NCI-H187 (cell line): ENCODE measurements at regions not wholly inside any gene's neighbourhood (a gene's known extent, or its start where the extent isn't known, plus 50 kb on each side); places are given as distances from the start of the nearest gene placed in this dataset.

Source experiments
- DNase-seq, 2 experiments: peaks; one replicate each; lab custom pipeline; 2025; lab: John Stamatoyannopoulos, UW

DNA sequence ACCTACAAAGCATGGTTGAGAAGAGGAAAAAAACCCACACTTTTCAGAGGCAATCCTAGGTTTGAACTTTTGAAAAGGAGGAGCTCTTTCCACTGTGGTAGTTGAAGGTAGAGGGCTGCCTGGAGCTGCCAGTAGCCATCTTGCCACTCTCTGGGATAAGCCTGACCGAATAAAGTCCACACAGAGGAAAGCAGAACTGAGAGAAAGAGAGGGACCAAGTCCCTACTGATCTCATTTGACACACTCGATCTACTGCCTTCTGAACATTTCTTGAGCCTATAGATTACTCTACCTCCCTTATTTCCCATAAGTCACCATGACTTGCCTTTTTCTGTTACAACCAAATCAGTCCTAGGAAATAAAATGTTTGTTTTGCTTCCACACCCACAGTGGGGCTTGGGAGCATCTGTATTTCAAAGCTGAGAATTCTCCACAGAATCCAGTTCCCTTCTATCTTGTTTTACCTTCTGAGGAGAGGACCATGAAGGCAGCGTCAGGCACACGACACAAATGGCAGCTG, 147.0 kb upstream of the PTPRK start:
- DNase-seq, result no peak

GRCh38 chr6:128666405-128666804, 146.0 kb upstream of the PTPRK start:
- no peak for DNase-seq

DNA sequence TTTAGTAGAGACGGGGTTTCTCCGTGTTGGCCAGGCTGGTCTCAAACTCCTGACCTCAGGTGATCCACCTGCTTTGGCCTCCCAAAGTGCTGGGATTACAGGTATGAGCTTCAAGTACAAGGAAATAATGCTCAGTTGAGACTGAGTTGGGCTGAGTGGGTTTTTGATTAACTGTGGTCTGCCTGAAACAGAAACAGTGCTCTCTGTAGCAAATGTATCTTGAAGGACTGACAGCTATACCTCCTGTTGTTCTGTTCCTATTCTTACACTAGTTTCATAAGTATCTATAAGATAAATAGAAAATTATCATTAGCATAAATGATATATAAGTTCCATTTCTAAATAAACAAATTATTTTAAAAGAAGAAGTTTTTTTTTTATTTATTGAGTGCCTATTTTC, 142.8 kb upstream of the PTPRK start:
- DNase-seq, result no peak

DNA sequence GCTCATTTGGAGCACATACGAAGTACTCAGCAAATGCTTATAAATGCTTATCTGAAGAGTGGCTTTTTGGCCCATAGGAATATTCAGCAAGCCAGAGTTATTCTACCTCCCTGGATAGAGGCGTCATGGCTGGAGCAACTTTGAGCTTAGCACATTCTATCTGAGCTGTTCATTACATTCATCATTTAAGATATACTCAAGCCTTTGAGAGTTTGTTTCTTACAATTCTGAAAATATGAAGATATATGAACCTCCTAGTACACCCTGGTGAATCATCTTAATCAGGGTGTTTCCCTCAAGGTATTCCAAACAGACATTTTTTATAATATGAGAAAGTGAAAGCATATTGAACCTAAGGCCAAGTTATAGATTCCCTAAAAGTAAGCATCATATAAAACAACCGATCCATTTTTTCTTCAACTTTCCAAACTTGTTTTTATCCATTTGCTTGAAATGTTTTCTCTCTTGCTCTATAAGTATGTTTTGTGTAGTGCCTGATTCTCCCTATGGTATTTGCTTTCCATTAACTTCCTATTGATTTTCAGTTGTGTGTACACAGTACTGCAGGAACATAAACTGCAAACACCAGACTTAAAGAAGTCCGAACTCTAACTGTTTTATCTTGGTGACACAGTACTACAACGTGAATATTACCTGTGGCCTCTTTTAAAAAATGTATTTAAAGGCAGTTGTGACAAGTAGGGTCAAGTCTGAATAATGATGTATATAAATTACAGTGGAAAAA, 139.7 kb upstream of the PTPRK start:
- no peak for DNase-seq

DNA sequence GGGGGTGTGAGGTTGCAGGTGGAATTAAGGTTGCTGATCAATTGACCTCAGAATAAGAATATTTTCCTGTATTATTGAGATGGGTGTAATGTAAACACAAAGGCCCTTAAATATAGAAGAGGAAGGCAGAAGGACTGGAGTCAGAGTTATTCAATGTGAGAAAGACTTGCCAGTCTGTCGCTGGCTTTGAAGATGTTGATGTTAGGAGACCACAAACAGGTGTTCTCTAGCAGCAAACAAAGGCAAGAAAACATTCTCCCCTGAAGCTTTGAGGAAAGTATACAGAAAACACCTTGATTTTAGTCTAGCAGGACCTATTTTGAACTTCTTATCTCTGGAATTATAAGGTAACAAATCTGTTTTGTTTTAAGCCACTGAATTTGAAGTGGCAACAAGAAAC, 138.9 kb upstream of the PTPRK start:
- DNase-seq, result no peak

- no peak for DNase-seq
Observed at GRCh38 chr6:128657181-128657580, 136.8 kb upstream of the PTPRK start.

- no peak for DNase-seq
Observed at GRCh38 chr6:128655978-128656498, 135.6 kb upstream of the PTPRK start.

DNA sequence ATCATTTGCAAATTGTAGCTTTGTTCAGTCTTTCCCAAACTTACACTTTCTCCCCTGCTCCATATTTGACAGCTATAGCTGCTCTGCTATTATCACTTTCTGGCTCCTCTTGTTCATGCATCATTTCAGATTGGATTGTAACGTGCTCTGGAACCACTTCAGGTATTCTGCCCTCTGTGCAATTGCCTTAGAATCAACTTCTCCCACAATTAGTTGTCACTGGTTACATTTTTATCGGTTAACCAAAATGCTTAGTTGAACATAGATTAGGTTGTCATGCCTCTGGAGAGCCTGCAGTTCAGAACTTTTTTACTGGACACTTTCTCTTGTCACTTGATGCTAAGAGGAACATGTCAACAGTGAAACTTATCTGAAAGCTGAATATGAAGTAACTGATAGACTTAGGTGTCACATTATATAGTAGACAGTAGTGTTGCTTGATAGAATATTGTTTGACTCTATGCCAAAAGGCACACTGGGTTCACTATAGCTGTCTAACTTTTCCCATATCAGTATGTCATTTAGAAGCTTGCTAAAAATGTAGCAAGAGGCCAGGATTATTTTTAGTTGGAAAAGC, 127.7 kb upstream of the PTPRK start:
- DNase-seq, result peak; percentile 6 to 17

GRCh38 chr6:128642132-128642531, 121.7 kb upstream of the PTPRK start:
- no peak for DNase-seq

DNA sequence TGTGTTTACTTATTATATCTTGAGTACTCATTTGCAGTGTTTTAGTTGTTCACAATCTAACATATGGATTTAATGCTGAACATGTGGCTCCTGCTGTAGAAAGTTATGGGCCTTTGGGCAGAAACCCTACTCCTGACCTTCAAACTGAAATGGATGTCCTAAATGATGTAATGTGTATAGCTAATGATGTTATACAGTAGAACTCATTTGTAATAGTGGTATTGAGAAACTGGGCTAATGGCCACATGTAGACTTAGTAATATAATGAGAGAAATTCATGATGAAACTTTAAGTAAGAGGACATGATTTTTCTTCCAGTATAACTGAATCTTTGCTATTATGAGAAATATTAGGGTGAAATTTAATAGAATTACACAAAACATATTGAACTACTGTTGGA, 121.3 kb upstream of the PTPRK start:
- no peak for DNase-seq

DNA sequence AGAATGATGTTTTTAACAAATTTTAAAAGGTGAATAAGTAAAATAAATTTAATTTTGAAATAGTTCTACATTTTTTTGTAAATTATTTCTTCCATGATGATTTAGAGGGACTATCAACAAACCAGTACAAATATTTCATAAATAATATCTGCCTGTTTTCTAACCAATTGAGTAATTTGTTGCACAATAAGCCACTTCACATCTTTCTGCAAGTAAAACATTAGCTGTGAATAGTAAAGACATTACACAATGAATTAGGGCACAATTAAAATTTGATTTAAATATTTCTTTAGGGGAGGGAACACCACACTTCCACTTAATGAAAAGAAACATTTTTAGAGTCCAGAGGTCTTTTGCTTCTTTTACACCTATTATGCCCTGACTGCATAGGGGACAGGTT, 118.4 kb upstream of the PTPRK start:
- no peak for DNase-seq

DNA sequence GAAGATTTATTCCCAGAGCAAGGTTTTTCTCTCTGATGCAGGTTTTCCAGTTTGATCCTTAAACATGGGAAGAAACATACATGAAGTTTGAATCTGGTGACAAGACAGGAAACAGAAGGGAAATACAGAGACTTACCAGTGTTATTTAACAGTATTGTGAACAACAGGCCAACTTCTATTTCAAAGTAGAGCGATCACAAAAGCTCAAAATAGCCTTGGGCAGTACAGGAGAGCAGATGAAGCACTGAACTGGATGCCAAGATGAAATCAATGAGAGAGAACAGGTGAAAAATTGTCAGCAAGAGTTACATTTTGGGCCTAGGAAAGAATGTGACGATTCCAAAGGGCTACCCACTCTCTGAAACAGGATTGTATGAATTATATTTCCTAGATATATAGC, 114.8 kb upstream of the PTPRK start:
- DNase-seq, result no peak

- DNase-seq, result no peak
Observed at GRCh38 chr6:128632131-128632530, 111.7 kb upstream of the PTPRK start.

DNA sequence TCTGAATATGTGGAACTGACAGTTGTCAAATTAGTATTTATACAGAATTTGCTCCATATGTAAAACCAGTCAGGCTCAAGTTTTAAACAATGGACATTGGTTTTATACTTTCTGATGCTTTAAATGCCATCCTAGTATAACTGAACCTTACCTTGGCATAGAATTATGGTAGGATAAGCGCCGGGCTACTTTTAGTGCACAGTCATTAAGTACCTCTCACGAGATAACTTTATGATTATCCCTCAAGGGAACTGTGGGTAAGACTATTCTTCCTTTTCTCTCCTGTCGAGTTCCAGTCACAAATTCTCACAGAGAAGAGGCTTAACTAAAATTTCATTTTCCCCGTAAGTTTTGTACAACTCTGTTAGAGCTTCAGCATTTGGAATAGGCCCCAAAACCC, 110.6 kb upstream of the PTPRK start:
- DNase-seq, result no peak

DNA sequence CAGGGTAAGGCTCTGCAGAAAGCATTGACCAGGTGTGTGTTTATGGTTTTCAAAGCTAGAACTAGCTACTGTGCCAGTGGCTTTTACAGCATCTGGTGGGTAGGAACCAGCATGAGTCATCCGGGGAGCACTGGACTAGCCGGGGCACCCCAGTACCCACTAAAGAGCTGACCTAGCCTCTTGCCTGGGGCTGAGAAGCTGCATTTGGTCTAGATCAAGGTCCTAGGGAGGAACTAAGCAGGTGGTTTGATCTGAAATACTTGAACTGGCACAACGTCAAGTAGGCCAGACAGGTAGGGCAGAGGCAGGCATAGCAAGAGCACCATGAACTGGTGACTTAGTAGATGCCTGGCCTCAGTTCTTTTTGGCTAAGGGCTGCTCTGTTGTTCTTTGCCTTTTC, 109.8 kb upstream of the PTPRK start:
- DNase-seq, result no peak

DNA sequence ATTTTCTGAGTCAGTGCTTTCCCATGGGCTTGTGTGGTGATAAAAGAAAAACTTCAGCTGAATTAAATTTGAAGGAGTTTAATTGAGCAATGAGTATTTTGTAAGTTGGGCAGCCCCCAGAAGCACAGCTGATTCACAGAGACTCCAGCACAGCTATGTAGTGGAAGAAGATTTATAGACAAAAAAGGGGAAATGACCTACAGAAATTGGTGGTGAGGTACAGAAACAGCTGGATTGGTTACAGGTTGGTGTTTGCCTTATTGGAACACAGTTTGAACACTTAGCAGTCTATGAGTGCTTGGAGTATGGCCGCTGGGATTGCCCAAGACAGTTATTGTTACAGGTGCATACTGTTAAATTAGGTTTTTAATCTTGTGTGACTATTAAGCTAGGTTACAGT, 96.9 kb upstream of the PTPRK start:
- no peak for DNase-seq

- no peak for DNase-seq
Observed at GRCh38 chr6:128616342-128616741, 95.9 kb upstream of the PTPRK start.

DNA sequence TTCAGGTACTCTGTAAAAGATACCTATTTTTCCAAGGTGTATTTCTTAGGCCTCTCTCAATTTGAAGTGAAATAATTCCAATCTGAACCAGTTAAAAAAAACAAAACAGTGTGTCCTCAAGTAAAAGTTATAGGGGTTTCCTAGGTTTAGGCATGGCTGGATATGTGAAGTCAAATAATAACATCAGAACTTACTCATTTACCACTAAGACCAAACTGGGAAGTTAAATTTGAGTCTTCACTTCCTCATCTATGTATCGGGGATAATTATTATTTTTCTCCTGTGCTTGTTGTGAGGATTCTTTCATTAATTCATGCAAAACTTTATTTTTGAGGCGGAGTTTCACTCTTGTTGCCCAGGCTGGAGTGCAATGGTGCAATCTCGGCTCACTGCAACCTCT, 86.2 kb upstream of the PTPRK start:
- DNase-seq, result no peak

DNA sequence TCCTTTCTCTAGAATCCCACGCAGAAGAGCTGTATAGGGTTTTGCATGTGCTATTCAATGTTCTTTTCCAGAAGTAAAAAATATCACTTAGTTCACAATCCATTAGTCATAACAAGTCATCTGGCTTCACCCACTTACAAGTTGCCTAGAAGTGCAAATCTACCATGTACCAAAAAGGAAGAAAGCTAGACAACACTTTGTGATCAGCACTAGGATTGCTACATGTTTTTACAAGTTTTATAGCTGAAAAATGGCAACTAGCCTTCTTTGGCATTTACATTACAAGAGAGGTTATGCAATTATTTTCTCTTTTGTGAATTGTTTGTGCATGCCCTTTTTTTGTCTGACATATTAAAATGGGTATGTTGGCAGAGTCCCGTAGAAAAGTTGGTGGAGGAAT, 85.6 kb upstream of the PTPRK start:
- no peak for DNase-seq

GRCh38 chr6:128601060-128601459, 80.7 kb upstream of the PTPRK start:
- no peak for DNase-seq

DNA sequence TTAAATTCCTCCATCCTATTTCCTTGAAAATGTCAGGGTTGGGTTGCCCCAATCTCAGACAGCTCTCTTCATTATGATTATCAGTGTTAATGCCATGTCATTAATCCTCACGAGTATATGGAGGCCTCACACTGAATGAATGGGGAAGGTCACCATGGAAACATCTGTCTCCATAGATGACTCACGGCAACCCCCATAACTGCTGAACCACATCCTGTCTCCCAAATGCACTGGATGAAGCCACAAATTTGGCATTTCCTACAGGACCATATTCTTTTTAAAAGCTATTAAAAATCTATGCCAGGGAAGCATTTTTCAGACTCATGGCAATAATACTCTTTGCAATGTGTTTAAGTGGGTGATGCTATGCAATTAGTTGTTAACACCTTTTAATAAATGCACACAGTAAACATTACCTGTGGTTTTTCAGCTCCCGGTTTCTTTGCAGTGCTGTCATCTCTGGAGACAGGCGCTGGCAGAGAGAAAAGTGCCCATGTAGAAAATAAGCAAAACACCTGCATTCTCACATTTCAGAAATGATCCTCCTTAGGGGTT, 80.1 kb upstream of the PTPRK start:
- no peak for DNase-seq

DNA sequence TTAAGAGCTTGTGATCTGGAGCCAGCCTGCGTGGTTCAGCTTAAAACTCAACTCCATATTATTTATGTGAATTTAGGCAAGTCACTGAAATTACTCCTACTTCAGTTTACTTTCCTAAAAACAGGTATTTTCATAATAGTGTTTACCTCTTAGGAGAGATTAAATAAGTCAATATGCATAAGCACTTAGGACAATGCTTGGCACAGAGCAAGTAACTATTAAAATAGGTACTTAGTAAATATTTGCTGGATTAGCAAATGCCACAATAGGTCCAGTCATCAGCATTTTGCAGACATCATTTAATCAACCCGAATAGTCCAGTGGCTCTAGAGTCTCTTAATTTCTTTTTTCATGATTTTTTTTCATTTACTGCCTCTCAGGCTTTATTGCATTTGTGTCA, 78.6 kb upstream of the PTPRK start:
- no peak for DNase-seq

- DNase-seq, result no peak
Observed at GRCh38 chr6:128598571-128598970, 78.2 kb upstream of the PTPRK start.
